ENCODE measurements at regions not wholly inside any gene's neighbourhood (a gene's known extent, or its start where the extent isn't known, plus 50 kb on each side); places are given as distances from the start of the nearest gene placed in this dataset.

- DNase-seq (ENCODE audit: low read depth, low spot score), result no peak
- H3K4me3 ChIP-seq (ENCODE audit: low read depth, low read length), result no peak overlapping the region
- ChIA-PET POLR2A (interaction anchor here (0.6 to 2.5 kb wide), 2 partner anchors 232 to 234 kb away, joined by 3 to 9 read pairs; partner anchors contain the start of gene NFKBIZ), CTCF (interaction anchor here (1.1 to 1.9 kb wide), 3 partner anchors 14 to 281 kb away, joined by 3 to 6 read pairs (median 6); no protein-coding TSS in a partner anchor)
- TF ChIP-seq CTCF (IDR thresholded peaks at IDR 0.05; ENCODE audit: insufficient read depth, low read length, missing control alignments), result no peak
These were observed 234.7 kb downstream of the NFKBIZ start for GRCh38 chr3:102084006-102084405.

GRCh38 chr3:102084704-102085103, 235.4 kb downstream of the NFKBIZ start:
- no peak for DNase-seq (ENCODE audit: low read depth, low spot score)
- no peak for TF ChIP-seq CTCF (IDR thresholded peaks at IDR 0.05; ENCODE audit: insufficient read depth, low read length, missing control alignments)
- CTCF ChIA-PET, result interaction anchor here (1.4 to 1.9 kb wide), 2 partner anchors 15 to 144 kb away, joined by 6 read pairs; no protein-coding TSS in a partner anchor
- no peak overlapping the region for H3K4me3 ChIP-seq (ENCODE audit: low read depth, low read length)
- POLR2A ChIA-PET, result interaction anchor here (2.5 kb wide), 1 partner anchor 235 kb away, joined by 9 read pairs; the partner anchor contains the start of gene NFKBIZ

GRCh38 chr3:102085431-102086176, 236.3 kb downstream of the NFKBIZ start:
- POLR2A ChIA-PET, result interaction anchor here (2.5 kb wide), 1 partner anchor 236 kb away, joined by 9 read pairs; the partner anchor contains the start of gene NFKBIZ
- no peak for DNase-seq (ENCODE audit: low read depth, low spot score)
- no peak overlapping the region for H3K4me3 ChIP-seq (ENCODE audit: low read depth, low read length)
- CTCF ChIA-PET, result interaction anchor here (1.0 to 1.4 kb wide), 3 partner anchors 16 to 192 kb away, joined by 3 to 6 read pairs (median 5); no protein-coding TSS in a partner anchor
- TF ChIP-seq CTCF (IDR thresholded peaks at IDR 0.05; ENCODE audit: insufficient read depth, low read length, missing control alignments), result no peak

- DNase-seq (ENCODE audit: low read depth, low spot score), result no peak
- no peak for TF ChIP-seq CTCF (IDR thresholded peaks at IDR 0.05; ENCODE audit: insufficient read depth, low read length, missing control alignments)
- ChIA-PET POLR2A (no interaction called here), CTCF (no interaction called here)
- no peak overlapping the region for H3K4me3 ChIP-seq (ENCODE audit: low read depth, low read length)
These were observed 237.9 kb downstream of the NFKBIZ start for GRCh38 chr3:102087236-102087635.

GRCh38 chr3:102089239-102089638, 239.9 kb downstream of the NFKBIZ start:
- no peak for TF ChIP-seq CTCF (IDR thresholded peaks at IDR 0.05; ENCODE audit: insufficient read depth, low read length, missing control alignments)
- DNase-seq (ENCODE audit: low read depth, low spot score), result no peak
- ChIA-PET POLR2A (interaction anchor here (1.9 kb wide), 1 partner anchor 239 kb away, joined by 7 read pairs; the partner anchor contains the start of gene NFKBIZ), CTCF (interaction anchor here (1.0 to 2.0 kb wide), 4 partner anchors 9 to 140 kb away, joined by 3 to 6 read pairs (median 4); no protein-coding TSS in a partner anchor)
- no peak overlapping the region for H3K4me3 ChIP-seq (ENCODE audit: low read depth, low read length)

Data from AG04449 (cell line).